Posterior vena cava (tissue), 2 donors: ENCODE measurements at regions not wholly inside any gene's neighbourhood (a gene's known extent, or its start where the extent isn't known, plus 50 kb on each side); places are given as distances from the start of the nearest gene placed in this dataset.

Experiments
- DNase-seq: peaks from one replicate; pipeline ENCODE4 v3.0.0-alpha.2; 2020; ENCODE audit warnings: low spot score
- intact Hi-C, 2 donors: fragments of 100-400 bp; cut with DNase I; formaldehyde crosslinking; loops; one replicate each; pipeline versions ENCODE4 v1.14.1 to v1.14.2; 2022 to 2023
- donor health status: DM: yes; HTN: yes; CAD: no.
- donor health status: DM: yes; HTN: yes; CAD: no.

- no peak for DNase-seq
- intact Hi-C loops: no loop called here
Observed at GRCh38 chr6:113076116-113076515, 729.0 kb downstream of the RFPL4B start.

DNA sequence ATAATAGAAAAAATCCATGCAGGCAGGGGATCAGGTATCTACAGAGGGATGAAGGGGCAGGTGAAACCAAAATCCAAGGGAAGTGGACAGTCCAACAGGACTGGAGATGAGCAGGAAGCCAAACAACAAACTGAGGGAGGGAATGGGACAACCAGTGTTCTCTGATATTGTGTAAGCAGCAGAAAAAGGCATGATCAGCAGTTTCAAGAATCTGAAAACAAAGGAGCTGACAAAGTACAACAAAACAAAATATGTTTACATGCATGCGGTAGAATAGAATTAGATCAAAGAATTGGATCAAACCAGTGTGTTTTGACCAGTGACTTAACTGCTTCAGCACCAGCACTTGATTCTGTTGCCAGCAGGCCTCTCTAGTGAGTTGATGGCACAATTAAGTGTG, 729.7 kb downstream of the RFPL4B start:
- intact Hi-C loops: no loop called here
- no peak for DNase-seq

- no peak for DNase-seq
- intact Hi-C loops: no loop called here
Observed at GRCh38 chr6:113077794-113078193, 730.7 kb downstream of the RFPL4B start.

- no peak for DNase-seq
- intact Hi-C loops: no loop called here
Observed at GRCh38 chr6:113078791-113079190, 731.7 kb downstream of the RFPL4B start.

GRCh38 chr6:113082745-113083144, 735.6 kb downstream of the RFPL4B start:
- DNase-seq: no peak
- intact Hi-C loops: no loop called here

- intact Hi-C loops: no loop called here
- no peak for DNase-seq
Observed at GRCh38 chr6:113083947-113084346, 736.8 kb downstream of the RFPL4B start.

DNA sequence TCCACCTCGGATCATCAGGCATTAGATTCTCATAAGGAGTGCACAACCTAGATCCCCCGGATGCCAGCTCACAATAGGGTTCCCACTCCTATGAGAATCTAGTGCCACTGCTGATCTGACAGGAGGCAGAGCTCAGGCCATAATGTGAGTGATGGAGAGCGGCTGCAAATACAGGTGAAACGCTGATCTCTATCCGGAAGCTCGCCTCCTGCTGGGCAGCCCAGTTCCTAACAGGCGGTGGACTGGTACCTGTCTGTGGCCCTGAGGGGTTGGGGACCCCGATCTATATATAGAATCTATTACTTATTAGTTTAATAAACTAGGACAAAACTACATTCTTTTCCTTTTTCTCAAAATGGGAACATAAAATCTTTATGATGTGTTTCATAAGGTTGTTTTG, 741.9 kb downstream of the RFPL4B start:
- intact Hi-C loops: no loop called here
- no peak for DNase-seq

GRCh38 chr6:113092795-113093194, 745.7 kb downstream of the RFPL4B start:
- no peak for DNase-seq
- intact Hi-C loops: no loop called here

GRCh38 chr6:113094779-113095178, 747.6 kb downstream of the RFPL4B start:
- DNase-seq: no peak
- intact Hi-C loops: no loop called here

GRCh38 chr6:113095841-113096240, 748.7 kb downstream of the RFPL4B start:
- intact Hi-C loops: no loop called here

DNA sequence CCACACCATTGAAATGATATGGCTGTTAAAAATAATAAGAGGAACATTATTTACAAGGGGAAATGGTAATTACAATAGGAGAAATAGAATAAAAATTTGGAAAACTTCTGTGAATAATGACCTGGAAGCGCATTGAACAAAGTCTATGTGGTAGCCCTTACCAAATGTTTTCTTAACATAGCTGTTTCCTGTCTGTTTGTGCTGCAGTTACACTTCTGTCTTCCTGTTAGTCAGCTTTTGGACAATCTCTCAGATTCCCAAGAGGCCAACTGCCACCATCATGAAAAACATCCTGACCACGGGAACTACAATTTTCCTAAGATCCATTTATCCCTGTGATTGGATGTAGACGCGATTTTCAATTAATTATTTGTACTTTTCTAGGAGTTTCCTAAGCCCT, 754.4 kb upstream of the MARCKS start:
- DNase-seq: no peak
- intact Hi-C loops: no loop called here

More at GRCh38 chr6:113095841-113096240, 748.7 kb downstream of the RFPL4B start:
- no peak for DNase-seq

DNA sequence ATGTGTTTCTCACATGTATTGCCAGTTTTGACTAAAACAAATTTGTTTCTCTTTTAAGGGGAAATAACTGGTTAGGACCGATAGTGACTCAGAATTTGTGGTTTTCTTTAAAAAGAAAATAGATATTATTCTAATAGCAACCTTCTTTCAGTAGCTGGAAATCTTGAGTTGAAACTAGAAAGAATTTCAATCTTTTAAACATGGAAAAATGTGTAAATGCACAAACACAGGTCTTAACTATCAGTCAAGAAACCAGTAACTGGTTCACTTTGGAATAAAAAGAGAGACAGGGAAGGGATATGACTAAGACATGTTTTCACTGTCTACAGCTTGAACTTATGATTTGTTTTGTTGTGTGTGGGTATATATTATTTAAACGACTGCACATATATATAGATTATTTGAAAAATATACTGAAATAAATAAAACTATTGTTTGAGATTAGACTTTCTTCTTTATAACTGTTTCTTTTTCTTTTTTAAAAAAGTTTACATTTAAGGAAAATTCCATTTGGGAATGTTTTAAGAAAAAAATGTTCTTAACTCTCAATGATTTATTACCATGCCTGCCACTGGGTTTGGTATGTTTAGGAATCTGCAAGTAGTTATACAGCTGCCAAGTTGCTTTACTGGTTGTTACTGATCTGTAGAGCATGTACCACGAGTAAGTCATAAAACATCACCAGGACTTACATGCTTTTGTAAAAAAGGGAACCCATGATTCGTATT, 753.3 kb upstream of the MARCKS start:
- DNase-seq: no peak
- intact Hi-C loops: no loop called here

GRCh38 chr6:113104541-113104940, 752.6 kb upstream of the MARCKS start:
- no peak for DNase-seq
- intact Hi-C loops: no loop called here

- DNase-seq: no peak
- intact Hi-C loops: no loop called here
Observed at GRCh38 chr6:113104951-113105350, 752.2 kb upstream of the MARCKS start.

DNA sequence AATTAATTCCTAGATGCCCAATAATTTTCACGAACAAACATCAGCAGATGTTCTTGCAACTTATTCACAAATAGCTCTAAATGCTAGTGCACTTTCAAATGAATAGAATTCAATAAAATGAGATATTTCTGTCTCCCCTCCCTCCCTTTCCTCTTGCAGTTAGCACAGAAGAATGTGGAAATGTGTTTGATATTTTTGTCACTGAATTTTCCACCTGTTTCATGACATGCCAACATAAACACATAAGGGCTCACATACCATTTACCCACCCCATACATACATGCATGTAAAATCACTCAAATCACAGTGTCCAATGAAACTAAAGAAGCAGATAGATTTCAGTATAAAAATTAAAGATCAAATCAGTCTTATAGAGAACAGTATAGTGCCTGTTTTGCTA, 746.9 kb upstream of the MARCKS start:
- DNase-seq: no peak
- intact Hi-C loops: no loop called here

DNA sequence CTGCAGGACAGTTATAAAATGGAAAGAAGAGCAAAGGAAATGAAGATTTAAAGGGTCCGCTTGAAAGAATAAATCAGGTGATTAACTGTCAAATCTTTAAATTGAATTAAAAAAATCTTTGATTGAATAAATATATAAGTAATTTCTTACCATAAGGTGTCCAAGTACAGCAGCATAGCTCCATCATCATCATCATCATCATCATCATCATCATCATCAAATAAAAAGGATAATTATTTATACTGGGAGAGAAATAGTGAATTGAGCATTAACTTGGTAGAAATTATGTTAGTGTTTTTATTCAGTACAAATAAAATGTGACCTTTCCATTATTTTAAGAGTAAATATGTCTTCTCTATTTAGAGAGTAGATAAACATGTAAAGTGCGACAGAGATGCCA, 745.6 kb upstream of the MARCKS start:
- DNase-seq: no peak
- intact Hi-C loops: no loop called here

DNA sequence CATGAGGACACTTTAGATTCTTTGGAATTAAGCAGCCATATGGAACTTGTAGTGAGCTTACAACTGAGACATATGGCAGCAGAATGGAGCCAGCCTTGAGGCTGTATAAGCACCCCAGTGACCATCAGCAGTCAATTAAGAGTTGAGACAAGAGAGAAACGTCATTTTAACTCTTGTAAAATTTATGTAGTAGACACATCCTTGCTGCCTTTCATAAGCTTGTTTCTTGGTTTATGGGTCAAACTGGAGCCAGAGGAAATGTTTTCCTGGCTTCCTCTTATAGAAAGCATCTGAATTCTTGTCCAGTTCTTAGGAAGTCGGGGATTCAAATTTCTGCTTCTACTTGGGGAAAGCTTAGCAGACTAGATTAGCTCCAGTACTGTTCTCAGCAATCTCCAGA, 745.1 kb upstream of the MARCKS start:
- intact Hi-C loops: no loop called here
- DNase-seq: no peak

- no peak for DNase-seq
- intact Hi-C loops: no loop called here
Observed at GRCh38 chr6:113115196-113115595, 741.9 kb upstream of the MARCKS start.

GRCh38 chr6:113120224-113120581, 736.9 kb upstream of the MARCKS start:
- intact Hi-C loops: no loop called here
- DNase-seq: no peak

GRCh38 chr6:113120582-113121285, 736.4 kb upstream of the MARCKS start:
- intact Hi-C loops: no loop called here

GRCh38 chr6:113121571-113121970, 735.6 kb upstream of the MARCKS start:
- intact Hi-C loops: no loop called here
- DNase-seq: no peak

More at GRCh38 chr6:113120582-113121285, 736.4 kb upstream of the MARCKS start:
- DNase-seq: no peak
